Right cardiac atrium (tissue), 5 donors: ENCODE measurements at regions not wholly inside any gene's neighbourhood (a gene's known extent, or its start where the extent isn't known, plus 50 kb on each side); places are given as distances from the start of the nearest gene placed in this dataset.

Source experiments
- ATAC-seq, 2 donors: fragments of 200-7000 bp; cut with Tn5 transposase; one replicate each; pipeline versions ENCODE4 v1.8.0 to v1.9.1; 2020; ENCODE audit warnings: moderate library complexity in 2 of 2, mild to moderate bottlenecking in 1 of 2
- DNase-seq, 3 donors: peaks; one replicate each; pipeline ENCODE4 v3.0.0-alpha.2; 2020
- H3K27ac ChIP-seq: one replicate; pipeline ENCODE4 v1.5.1; 2013; ENCODE audit warnings: mild to moderate bottlenecking, low read length, control low read depth, moderate library complexity
- H3K27me3 ChIP-seq: one replicate; pipeline ENCODE4 v1.6.1; 2013; ENCODE audit not compliant: control insufficient read depth, insufficient read depth
- H3K4me1 ChIP-seq: one replicate; pipeline ENCODE4 v1.6.1; 2013; ENCODE audit warnings: low read length; ENCODE audit not compliant: control insufficient read depth, insufficient read depth
- H3K4me3 ChIP-seq: one replicate; pipeline ENCODE4 v1.5.1; 2013; ENCODE audit warnings: low read length, control low read depth
- H3K9me3 ChIP-seq: one replicate; pipeline ENCODE4 v1.6.1; 2013; ENCODE audit warnings: low read length; ENCODE audit not compliant: control insufficient read depth
- WGBS: extraction: QIAGEN DNeasy Blood & Tissue Kit; methylation state at CpG from one replicate; pipeline ENCODE4 v1.1.7; 2013; 5-methylcytosine and 5-hydroxymethylcytosine counted together
- intact Hi-C, 4 donors: fragments of 100-400 bp; cut with DNase I; formaldehyde crosslinking; loops; one replicate each; pipeline versions ENCODE4 v1.11.0 to v1.14.0; 2022 to 2023
- donor health status: healthy with polysubstance abuse.
- donor health status: DM: no; HTN: yes; CAD: no.
- donor health status: DM: no; HTN: no; CAD: no.
- donor health status: DM: no; HTN: yes; CAD: no; lungs with severe emphysema.
- donor health status: DM: yes; HTN: yes; CAD: no.

GRCh38 chr2:8160959-8161358 is 520.9 kb upstream of the ID2 start:
- 94% methylated on average over 13 of the region's 13 CpGs for WGBS
- Histone ChIP-seq H3K9me3 (no peaks in the 10 kb centered on the region), H3K27me3 (no peaks in the 10 kb centered on the region), H3K27ac (no peak overlapping the region), H3K4me3 (no peak overlapping the region), H3K4me1 (no peaks in the 10 kb centered on the region)
- intact Hi-C loops, result no loop called here
- no peak for DNase-seq
- ATAC-seq, result no peak

DNA sequence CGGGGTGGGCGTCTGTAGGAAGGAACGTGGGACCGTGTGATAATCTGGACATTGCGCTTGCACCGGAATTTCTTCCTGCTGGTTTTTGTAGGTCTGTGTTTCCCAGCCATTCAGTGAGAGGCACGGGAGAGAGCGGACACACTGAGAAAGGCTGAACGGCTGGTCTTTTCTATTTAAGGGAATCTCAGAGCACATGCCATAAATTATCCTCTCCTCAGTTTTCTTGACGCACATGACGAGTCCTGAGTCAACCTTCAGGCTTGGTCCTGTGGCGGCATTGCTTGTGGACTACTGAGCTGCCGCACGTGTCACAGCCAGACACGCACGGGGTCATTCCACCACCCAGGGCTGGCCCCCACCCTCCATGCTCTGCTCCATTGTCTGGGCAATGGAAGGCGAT is 519.3 kb upstream of the ID2 start:
- ATAC-seq (no peak), DNase-seq (no peak)
- H3K27me3 ChIP-seq, result no peaks in the 10 kb centered on the region
- H3K9me3 ChIP-seq, result no peaks in the 10 kb centered on the region
- no peak overlapping the region for H3K27ac ChIP-seq
- 91% methylated on average over 17 of the region's 17 CpGs for WGBS
- H3K4me1 ChIP-seq, result no peaks in the 10 kb centered on the region
- H3K4me3 ChIP-seq, result no peak overlapping the region
- intact Hi-C loops, result no loop called here

- ATAC-seq (no peak), DNase-seq (no peak)
- WGBS, result 94% methylated on average over 5 of the region's 5 CpGs
- H3K4me1 ChIP-seq, result no peaks in the 10 kb centered on the region
- H3K9me3 ChIP-seq, result no peaks in the 10 kb centered on the region
- H3K27ac ChIP-seq, result no peak overlapping the region
- H3K27me3 ChIP-seq, result no peaks in the 10 kb centered on the region
- intact Hi-C loops, result no loop called here
- H3K4me3 ChIP-seq, result no peak overlapping the region
These were observed 516.3 kb upstream of the ID2 start for GRCh38 chr2:8165550-8165949.

DNA sequence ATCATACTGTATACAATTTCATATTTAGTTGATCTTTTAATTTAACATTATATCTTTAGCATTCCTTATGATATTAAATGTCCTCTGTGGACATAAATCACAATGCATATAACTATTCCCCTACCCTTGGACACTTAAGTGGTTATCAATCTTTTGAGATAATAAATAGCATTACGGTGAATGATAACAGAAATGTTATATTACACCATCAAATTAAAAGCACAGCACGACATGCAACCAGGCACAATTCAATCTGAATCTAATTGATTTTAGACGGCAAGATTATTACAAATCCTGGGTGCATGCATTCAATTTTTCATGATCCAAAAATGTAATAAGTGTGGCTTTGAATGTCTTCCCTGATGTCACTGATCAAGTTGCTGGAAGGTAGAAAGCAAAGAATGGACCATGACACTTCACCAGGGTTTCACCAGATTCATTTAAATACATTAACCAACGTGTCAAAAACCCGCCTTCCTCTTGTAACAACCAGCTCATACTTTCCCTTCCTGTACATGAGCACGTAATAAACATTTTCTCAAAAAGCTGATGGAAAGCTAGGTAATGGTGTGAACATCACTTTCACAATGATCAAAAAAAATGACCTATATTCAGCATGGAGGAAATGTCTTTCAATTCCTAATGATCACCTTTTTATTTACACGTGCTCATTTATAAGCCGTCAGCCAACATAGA is 513.7 kb upstream of the ID2 start:
- H3K27me3 ChIP-seq, result no peaks in the 10 kb centered on the region
- ATAC-seq, result no peak
- H3K9me3 ChIP-seq, result no peaks in the 10 kb centered on the region
- intact Hi-C loops, result no loop called here
- no peak overlapping the region for H3K27ac ChIP-seq
- H3K4me3 ChIP-seq, result no peak overlapping the region
- peaks cover 2% of the 10 kb centered on the region for H3K4me1 ChIP-seq
- 91% methylated on average over 8 of the region's 8 CpGs for WGBS
- DNase-seq, result no peak

DNA sequence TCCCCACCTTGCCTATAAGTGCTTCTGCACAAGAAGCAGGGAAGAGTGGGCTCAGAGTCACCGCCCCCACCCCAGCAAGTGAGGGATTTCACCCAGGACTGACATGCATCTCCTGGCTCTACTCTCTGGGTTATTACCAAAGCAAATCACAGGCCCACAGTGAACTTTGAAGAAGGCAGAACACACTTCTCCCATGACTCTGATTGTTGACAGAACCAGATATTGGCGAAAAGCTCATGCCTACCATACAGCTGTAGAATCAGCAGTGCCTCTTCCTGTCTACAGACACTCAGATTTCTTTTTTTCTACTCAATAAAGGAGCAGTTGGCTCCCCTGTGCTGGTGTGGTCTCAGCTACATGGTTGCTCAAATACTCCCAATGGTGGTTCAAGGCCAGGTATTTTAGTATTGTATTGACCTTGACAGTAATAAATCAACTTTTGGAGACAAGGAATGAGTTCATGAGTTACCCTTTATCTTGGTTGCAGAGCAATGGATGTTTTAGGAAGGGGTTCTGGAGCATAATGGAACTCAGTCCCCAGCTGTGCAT is 512.9 kb upstream of the ID2 start:
- DNase-seq (no peak), ATAC-seq (no peak)
- H3K4me3 ChIP-seq, result no peak overlapping the region
- WGBS, result 84% methylated on average over 2 of the region's 2 CpGs
- no peak overlapping the region for H3K27ac ChIP-seq
- H3K27me3 ChIP-seq, result no peaks in the 10 kb centered on the region
- intact Hi-C loops, result no loop called here
- no peaks in the 10 kb centered on the region for H3K9me3 ChIP-seq
- H3K4me1 ChIP-seq, result peaks cover 2% of the 10 kb centered on the region

DNA sequence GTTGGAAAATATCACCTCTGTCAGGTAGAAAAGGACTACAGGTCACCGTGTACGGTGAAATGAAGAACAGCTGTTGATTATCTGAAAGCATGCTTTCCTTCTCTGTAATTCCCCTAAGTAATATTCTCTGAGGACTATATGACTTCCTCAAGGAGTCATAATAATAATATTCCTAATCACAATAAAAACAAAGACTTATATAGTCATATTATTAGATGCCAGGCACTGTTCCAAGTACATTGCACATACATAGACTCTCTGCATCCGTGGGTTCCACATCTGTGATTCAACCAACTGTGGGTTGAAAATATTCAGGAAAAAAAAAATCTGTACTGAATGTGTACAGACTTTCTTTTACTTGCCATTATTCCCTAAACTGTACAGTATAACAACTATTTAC is 512.4 kb upstream of the ID2 start:
- WGBS, result 38% methylated on average over 3 of the region's 3 CpGs
- no peaks in the 10 kb centered on the region for H3K9me3 ChIP-seq
- no peaks in the 10 kb centered on the region for H3K27me3 ChIP-seq
- ATAC-seq (no peak), DNase-seq (no peak)
- H3K4me1 ChIP-seq, result peaks cover 2% of the 10 kb centered on the region
- intact Hi-C loops, result no loop called here
- no peak overlapping the region for H3K4me3 ChIP-seq
- no peak overlapping the region for H3K27ac ChIP-seq

DNA sequence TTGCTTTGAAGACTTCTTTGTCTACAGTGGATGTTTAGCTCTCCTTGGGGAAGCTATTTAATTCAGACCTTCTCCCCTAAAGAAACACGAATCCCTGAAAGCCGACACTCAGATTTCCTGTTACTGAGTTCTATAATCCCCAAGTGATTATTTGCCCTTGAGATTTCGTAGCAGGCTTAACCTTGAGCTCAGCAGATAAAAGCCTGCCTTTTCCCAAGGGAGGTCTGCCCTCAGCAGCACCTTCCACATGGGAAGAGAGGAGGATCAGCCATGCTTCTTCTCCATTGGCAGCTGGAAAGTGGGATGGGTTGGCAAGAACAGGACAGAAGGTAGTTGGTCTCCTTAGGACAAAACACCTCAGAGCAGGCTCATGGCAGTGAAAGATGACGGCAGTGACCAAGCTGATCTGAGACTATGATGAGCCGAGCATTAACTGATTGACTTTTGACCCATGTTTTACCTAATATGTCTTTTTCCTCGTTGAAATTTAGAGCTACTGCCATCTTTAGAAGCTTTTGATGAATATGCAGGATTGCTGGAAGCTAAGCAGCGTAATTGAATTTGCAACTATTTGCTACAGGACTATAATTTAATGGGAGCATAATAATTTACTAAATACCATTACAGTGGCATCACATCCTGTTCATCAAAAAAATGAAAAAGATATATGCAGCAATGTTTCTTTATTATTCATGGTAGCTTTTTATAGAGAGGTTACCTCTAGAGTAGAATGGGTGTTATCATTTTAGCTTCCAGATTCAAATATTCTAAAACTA is 511.1 kb upstream of the ID2 start:
- ATAC-seq, result no peak
- Histone ChIP-seq H3K27me3 (no peaks in the 10 kb centered on the region), H3K4me3 (no peak overlapping the region), H3K27ac (no peak overlapping the region), H3K9me3 (no peaks in the 10 kb centered on the region), H3K4me1 (peaks cover 2% of the 10 kb centered on the region)
- intact Hi-C loops, result no loop called here
- DNase-seq, result no peak
- WGBS, result 72% methylated on average over 7 of the region's 7 CpGs

GRCh38 chr2:8171608-8172007 is 510.2 kb upstream of the ID2 start:
- intact Hi-C loops, result no loop called here
- Histone ChIP-seq H3K27me3 (no peaks in the 10 kb centered on the region), H3K9me3 (no peaks in the 10 kb centered on the region), H3K4me1 (peaks cover 2% of the 10 kb centered on the region), H3K27ac (no peak overlapping the region), H3K4me3 (no peak overlapping the region)
- ATAC-seq (peak; percentile 31 to 77), DNase-seq (peak in 1 of 3 donors; percentile 10)
- WGBS, result 13% methylated on average over 2 of the region's 2 CpGs

DNA sequence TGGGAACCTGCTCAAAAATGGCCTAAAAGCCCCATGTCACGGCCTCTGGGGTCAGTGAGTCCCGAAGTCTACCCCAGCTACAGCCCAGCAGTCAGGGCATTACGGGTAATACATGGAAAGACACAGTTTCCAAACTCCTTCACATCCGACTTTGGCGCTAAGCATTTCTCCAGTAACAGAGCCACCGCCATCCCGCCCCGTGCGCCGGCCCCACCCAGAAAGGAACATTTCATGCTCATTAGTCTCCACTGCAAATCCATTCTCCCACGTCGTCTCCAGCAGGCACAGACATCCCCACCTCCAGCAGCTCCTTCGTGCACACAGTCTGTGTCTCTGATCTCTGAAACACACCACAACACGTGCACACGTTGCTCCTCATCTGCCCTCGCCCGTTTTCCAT is 509.2 kb upstream of the ID2 start:
- intact Hi-C loops, result no loop called here
- WGBS, result 96% methylated on average over 17 of the region's 17 CpGs
- Histone ChIP-seq H3K4me1 (peaks cover 2% of the 10 kb centered on the region), H3K4me3 (no peak overlapping the region), H3K27me3 (no peaks in the 10 kb centered on the region), H3K27ac (no peak overlapping the region), H3K9me3 (no peaks in the 10 kb centered on the region)
- ATAC-seq (no peak), DNase-seq (no peak)

- no peaks in the 10 kb centered on the region for H3K9me3 ChIP-seq
- intact Hi-C loops, result no loop called here
- WGBS, result 70% methylated on average over 6 of the region's 6 CpGs
- ATAC-seq, result no peak
- peak in 1 of 3 donors; percentile 11 for DNase-seq
- no peak overlapping the region for H3K4me3 ChIP-seq
- no peaks in the 10 kb centered on the region for H3K27me3 ChIP-seq
- H3K27ac ChIP-seq, result no peak overlapping the region
- H3K4me1 ChIP-seq, result peaks cover 2% of the 10 kb centered on the region
These were observed 507.1 kb upstream of the ID2 start for GRCh38 chr2:8174641-8175257.

GRCh38 chr2:8176887-8177286 is 505.0 kb upstream of the ID2 start:
- Histone ChIP-seq H3K9me3 (no peaks in the 10 kb centered on the region), H3K4me3 (no peak overlapping the region), H3K27ac (no peak overlapping the region), H3K27me3 (no peaks in the 10 kb centered on the region), H3K4me1 (no peaks in the 10 kb centered on the region)
- ATAC-seq, result no peak
- no peak for DNase-seq
- intact Hi-C loops, result no loop called here
- WGBS, result 61% methylated on average over 2 of the region's 2 CpGs
